CD14-positive monocyte (primary cell): ENCODE measurements at regions not wholly inside any gene's neighbourhood (a gene's known extent, or its start where the extent isn't known, plus 50 kb on each side); places are given as distances from the start of the nearest gene placed in this dataset.

Source experiments
- DNase-seq, 3 donors: peaks; one replicate each; pipeline ENCODE4 v3.0.0-alpha.2; 2011 to 2022
- H2AFZ ChIP-seq: 2 replicates; pipeline ENCODE4 v1.6.0; 2012; ENCODE audit warnings: mild to moderate bottlenecking, low read depth, low read length, inconsistent platforms; ENCODE audit not compliant: insufficient read depth, poor library complexity, severe bottlenecking
- H3K27ac ChIP-seq, 2 donors: 1 replicate in 1 of 2; 2 replicates in 1 of 2; pipeline ENCODE4 v1.5.1; 2012 to 2013; ENCODE audit warnings: low read length in 2 of 2, control low read depth in 1 of 2, inconsistent platforms in 1 of 2, low read depth in 1 of 2, mild to moderate bottlenecking in 1 of 2
- H3K27me3 ChIP-seq, 2 donors: one replicate each; pipeline versions ENCODE4 v1.6.0 to v1.6.1; 2011 to 2013; ENCODE audit warnings: low read length in 2 of 2; ENCODE audit not compliant: control insufficient read depth in 2 of 2, insufficient read depth in 2 of 2
- H3K36me3 ChIP-seq, 2 donors: replicated peaks in 1 of 2; 1 replicate in 1 of 2; 2 replicates in 1 of 2; pipeline versions ENCODE4 v1.5.1 to v1.6.1; 2012 to 2013; ENCODE audit warnings: low read length in 2 of 2, control low read depth in 1 of 2, inconsistent platforms in 1 of 2, mild to moderate bottlenecking in 1 of 2; ENCODE audit not compliant: insufficient read depth in 2 of 2, control insufficient read depth in 1 of 2
- H3K4me1 ChIP-seq, 2 donors: 1 replicate in 1 of 2; 2 replicates in 1 of 2; pipeline versions ENCODE4 v1.5.1 to v1.6.1; 2012 to 2013; ENCODE audit warnings: low read length in 2 of 2, control low read depth in 1 of 2, inconsistent platforms in 1 of 2, mild to moderate bottlenecking in 1 of 2, moderate library complexity in 1 of 2; ENCODE audit not compliant: insufficient read depth in 2 of 2, control insufficient read depth in 1 of 2
- H3K4me2 ChIP-seq: replicated peaks from 2 replicates; pipeline ENCODE3; 2012; ENCODE audit warnings: low read length, moderate library complexity, mild to moderate bottlenecking; ENCODE audit not compliant: poor library complexity, severe bottlenecking; ENCODE audit errors: extremely low read depth
- H3K4me3 ChIP-seq, 3 experiments: fragments of 200-600 bp in 1 of 3; sonication (generic) in 1 of 3; replicated peaks in 1 of 3; 1 replicate in 2 of 3; 2 replicates in 1 of 3; pipeline ENCODE4 v1.5.1; 2011 to 2013; ENCODE audit warnings: low read length in 3 of 3, mild to moderate bottlenecking in 3 of 3, control low read depth in 2 of 3, low read depth in 2 of 3, inconsistent platforms in 1 of 3, moderate library complexity in 1 of 3
- H3K79me2 ChIP-seq: 2 replicates; pipeline ENCODE4 v1.6.0; 2012; ENCODE audit warnings: mild to moderate bottlenecking, control low read depth, inconsistent platforms, low read length, moderate library complexity; ENCODE audit not compliant: insufficient read depth
- H3K9ac ChIP-seq: 2 replicates; pipeline ENCODE4 v1.6.0; 2017; ENCODE audit warnings: low read length, mild to moderate bottlenecking; ENCODE audit not compliant: insufficient read depth, poor library complexity, severe bottlenecking
- H3K9me3 ChIP-seq, 2 donors: replicated peaks in 1 of 2; 1 replicate in 1 of 2; 2 replicates in 1 of 2; pipeline versions ENCODE4 v1.5.1 to v1.6.1; 2012 to 2013; ENCODE audit warnings: low read length in 2 of 2, control low read depth in 1 of 2; ENCODE audit not compliant: control insufficient read depth in 1 of 2, insufficient read depth in 1 of 2
- H4K20me1 ChIP-seq: 2 replicates; pipeline ENCODE4 v1.6.0; 2012; ENCODE audit warnings: mild to moderate bottlenecking, low read length, control low read depth, moderate library complexity; ENCODE audit not compliant: insufficient read depth
- H3K27ac Mint-ChIP-seq, 7 donors: one replicate each; pipeline ENCODE4 v1.8.0; 2020; ENCODE audit warnings: mild to moderate bottlenecking in 7 of 7, mixed read lengths in 7 of 7, moderate library complexity in 6 of 7, inconsistent platforms in 2 of 7
- H3K27me3 Mint-ChIP-seq, 3 donors: one replicate each; pipeline ENCODE4 v1.8.0; 2021 to 2022; ENCODE audit warnings: low read depth in 3 of 3, mild to moderate bottlenecking in 3 of 3, mixed read lengths in 3 of 3, moderate library complexity in 3 of 3, inconsistent platforms in 1 of 3
- H3K36me3 Mint-ChIP-seq, 2 donors: one replicate each; pipeline ENCODE4 v1.8.0; 2020; ENCODE audit warnings: mixed read lengths in 2 of 2, inconsistent platforms in 1 of 2, mild to moderate bottlenecking in 1 of 2
- H3K4me1 Mint-ChIP-seq: one replicate; pipeline ENCODE4 v1.8.0; 2020; ENCODE audit warnings: mild to moderate bottlenecking, mixed read lengths
- H3K4me3 Mint-ChIP-seq, 2 donors: one replicate each; pipeline ENCODE4 v1.8.0; 2020; ENCODE audit warnings: mild to moderate bottlenecking in 2 of 2, mixed read lengths in 2 of 2, moderate library complexity in 1 of 2
- H3K9me3 Mint-ChIP-seq, 7 donors: one replicate each; pipeline ENCODE4 v1.8.0; 2020 to 2022; ENCODE audit warnings: mixed read lengths in 7 of 7, mild to moderate bottlenecking in 6 of 7, moderate library complexity in 6 of 7, inconsistent platforms in 2 of 7
- intact Hi-C, 2 donors: fragments of 100-400 bp; cut with micrococcal nuclease; formaldehyde crosslinking; loops; one replicate each; pipeline versions ENCODE4 v1.15.0 to v1.15.1; 2023
- TF ChIP-seq, protein P1 (sequence below): fragments of 200-600 bp; IDR thresholded peaks from one replicate; pipeline ENCODE4 v1.8.0; 2022; ENCODE audit warnings: antibody characterized with exemption, mild to moderate bottlenecking

DNA sequence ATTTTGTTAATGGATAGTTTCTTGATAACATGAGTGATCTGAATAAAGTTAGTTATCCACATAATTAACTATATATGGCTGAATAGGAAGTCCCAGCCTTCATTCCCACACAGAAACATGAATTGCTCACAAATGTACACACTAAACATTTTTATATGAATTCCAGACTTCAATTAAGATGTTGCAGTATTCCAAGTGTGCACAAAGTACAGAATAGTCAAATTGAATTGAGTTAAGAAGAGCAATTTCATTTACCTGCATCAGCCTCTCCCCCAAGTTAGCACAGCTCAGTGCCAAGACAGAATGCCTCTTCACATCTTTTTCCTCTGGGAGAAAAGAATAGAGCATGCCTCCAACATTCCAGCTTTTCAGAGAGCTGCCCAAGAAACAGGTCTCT lies 207.0 kb upstream of the SAMSN1 start:
- TF ChIP-seq, protein P1, sequence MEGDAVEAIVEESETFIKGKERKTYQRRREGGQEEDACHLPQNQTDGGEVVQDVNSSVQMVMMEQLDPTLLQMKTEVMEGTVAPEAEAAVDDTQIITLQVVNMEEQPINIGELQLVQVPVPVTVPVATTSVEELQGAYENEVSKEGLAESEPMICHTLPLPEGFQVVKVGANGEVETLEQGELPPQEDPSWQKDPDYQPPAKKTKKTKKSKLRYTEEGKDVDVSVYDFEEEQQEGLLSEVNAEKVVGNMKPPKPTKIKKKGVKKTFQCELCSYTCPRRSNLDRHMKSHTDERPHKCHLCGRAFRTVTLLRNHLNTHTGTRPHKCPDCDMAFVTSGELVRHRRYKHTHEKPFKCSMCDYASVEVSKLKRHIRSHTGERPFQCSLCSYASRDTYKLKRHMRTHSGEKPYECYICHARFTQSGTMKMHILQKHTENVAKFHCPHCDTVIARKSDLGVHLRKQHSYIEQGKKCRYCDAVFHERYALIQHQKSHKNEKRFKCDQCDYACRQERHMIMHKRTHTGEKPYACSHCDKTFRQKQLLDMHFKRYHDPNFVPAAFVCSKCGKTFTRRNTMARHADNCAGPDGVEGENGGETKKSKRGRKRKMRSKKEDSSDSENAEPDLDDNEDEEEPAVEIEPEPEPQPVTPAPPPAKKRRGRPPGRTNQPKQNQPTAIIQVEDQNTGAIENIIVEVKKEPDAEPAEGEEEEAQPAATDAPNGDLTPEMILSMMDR, result no peak
- DNase-seq, result no peak
- Histone ChIP-seq H2AFZ (no peak overlapping the region), H3K36me3 (no peaks in the 10 kb centered on the region), H3K4me2 (no peak overlapping the region), H3K4me1 (peaks cover 0 to 6% of the 10 kb centered on the region in 2 donors), H3K79me2 (no peaks in the 10 kb centered on the region), H4K20me1 (no peaks in the 10 kb centered on the region), H3K9ac (no peak overlapping the region), H3K9me3 (no peaks in the 10 kb centered on the region), H3K27me3 (no peaks in the 10 kb centered on the region), H3K4me3 (no peak overlapping the region), H3K27ac (no peak overlapping the region)
- H3K36me3 Mint-ChIP-seq, result peaks cover 0 to 2% of the 10 kb centered on the region in 2 donors
- peaks cover 0 to 4% (median 0%) of the 10 kb centered on the region in 7 donors for H3K9me3 Mint-ChIP-seq
- H3K27me3 Mint-ChIP-seq, result peaks cover 0 to 3% (median 0%) of the 10 kb centered on the region in 3 donors
- no peak overlapping the region for H3K4me3 Mint-ChIP-seq
- no peak overlapping the region for H3K27ac Mint-ChIP-seq
- intact Hi-C loops, result no loop called here
- peaks cover 10% of the 10 kb centered on the region for H3K4me1 Mint-ChIP-seq

DNA sequence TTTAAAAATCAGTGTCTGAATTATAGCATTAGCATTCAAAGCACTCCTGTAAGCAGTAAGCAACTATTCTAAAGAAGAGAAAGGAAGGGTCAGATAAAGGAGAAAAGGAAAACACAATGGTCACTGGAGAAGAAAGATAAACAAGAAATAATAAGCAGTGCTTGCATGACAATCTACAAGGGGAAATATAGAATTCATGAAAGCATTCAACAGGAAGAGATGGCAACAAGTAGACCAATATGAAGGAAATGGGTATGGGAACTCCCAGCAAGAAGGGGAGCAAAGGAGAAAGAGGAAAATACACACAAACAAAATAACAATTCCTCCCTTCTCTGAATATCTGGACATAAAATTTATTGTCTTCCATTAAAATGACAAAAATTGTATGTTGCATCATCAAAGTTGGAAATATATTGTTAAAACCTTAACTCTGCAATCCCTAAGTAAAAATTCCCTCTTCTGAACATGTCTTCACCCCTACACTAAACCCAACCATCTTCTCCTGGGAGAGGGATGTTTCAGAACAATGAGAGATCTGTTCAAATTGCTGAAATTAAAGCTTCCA lies 206.3 kb upstream of the SAMSN1 start:
- H3K4me3 Mint-ChIP-seq, result no peak overlapping the region

More for the DNA sequence above, 206.3 kb upstream of the SAMSN1 start:
- no peak overlapping the region for H3K27ac ChIP-seq
- no peaks in the 10 kb centered on the region for H3K9me3 ChIP-seq
- no peak overlapping the region for H2AFZ ChIP-seq
- TF ChIP-seq, protein P1, result no peak
- DNase-seq, result no peak
- H3K27ac Mint-ChIP-seq, result no peak overlapping the region
- H3K27me3 ChIP-seq, result no peaks in the 10 kb centered on the region
- no peaks in the 10 kb centered on the region for H3K36me3 Mint-ChIP-seq
- intact Hi-C loops, result no loop called here
- peaks cover 0 to 4% (median 0%) of the 10 kb centered on the region in 7 donors for H3K9me3 Mint-ChIP-seq
- H3K4me2 ChIP-seq, result no peak overlapping the region
- no peaks in the 10 kb centered on the region for H4K20me1 ChIP-seq
- H3K79me2 ChIP-seq, result no peaks in the 10 kb centered on the region
- H3K4me1 Mint-ChIP-seq, result peaks cover 10% of the 10 kb centered on the region
- H3K36me3 ChIP-seq, result no peaks in the 10 kb centered on the region
- H3K4me3 ChIP-seq, result no peak overlapping the region
- peaks cover 0 to 6% of the 10 kb centered on the region in 2 donors for H3K4me1 ChIP-seq
- H3K27me3 Mint-ChIP-seq, result peaks cover 0 to 3% (median 0%) of the 10 kb centered on the region in 3 donors
- no peak overlapping the region for H3K9ac ChIP-seq
